ENCODE measurements at regions not wholly inside any gene's neighbourhood (a gene's known extent, or its start where the extent isn't known, plus 50 kb on each side); places are given as distances from the start of the nearest gene placed in this dataset.

- no peak overlapping the region for H3K27ac ChIP-seq
- no peak for TF ChIP-seq CTCF (IDR thresholded peaks at IDR 0.05)
- no peak for TF ChIP-seq ZFX (IDR thresholded peaks at IDR 0.05; ENCODE audit: borderline replicate concordance)
Measured at GRCh38 chr1:201655910-201656309, 117.0 kb downstream of the NAV1 start.

GRCh38 chr1:201656311-201657032 is 117.5 kb downstream of the NAV1 start:
- TF ChIP-seq ZFX (IDR thresholded peaks at IDR 0.05; ENCODE audit: borderline replicate concordance) (no peak), CTCF (IDR thresholded peaks at IDR 0.05) (no peak)
- H3K27ac ChIP-seq = no peak overlapping the region

GRCh38 chr1:201659572-201659971 is 120.6 kb downstream of the NAV1 start:
- TF ChIP-seq CTCF (IDR thresholded peaks at IDR 0.05) = no peak
- TF ChIP-seq ZFX (IDR thresholded peaks at IDR 0.05; ENCODE audit: borderline replicate concordance) = no peak
- no peak overlapping the region for H3K27ac ChIP-seq

- no peak overlapping the region for H3K27ac ChIP-seq
- TF ChIP-seq ZFX (IDR thresholded peaks at IDR 0.05; ENCODE audit: borderline replicate concordance) (no peak), CTCF (IDR thresholded peaks at IDR 0.05) (no peak)
Measured at GRCh38 chr1:201660931-201661822, 122.2 kb downstream of the NAV1 start.

GRCh38 chr1:201661823-201662359 is 123.0 kb downstream of the NAV1 start:
- no peak overlapping the region for H3K27ac ChIP-seq

GRCh38 chr1:201662646-201663045 is 123.7 kb downstream of the NAV1 start:
- no peak overlapping the region for H3K27ac ChIP-seq
- TF ChIP-seq ZFX (IDR thresholded peaks at IDR 0.05; ENCODE audit: borderline replicate concordance) (no peak), CTCF (IDR thresholded peaks at IDR 0.05) (no peak)

More at GRCh38 chr1:201661823-201662359, 123.0 kb downstream of the NAV1 start:
- TF ChIP-seq CTCF (IDR thresholded peaks at IDR 0.05) (no peak), ZFX (IDR thresholded peaks at IDR 0.05; ENCODE audit: borderline replicate concordance) (no peak)

Measured in 22Rv1 (cell line).